ENCODE measurements at regions not wholly inside any gene's neighbourhood (a gene's known extent, or its start where the extent isn't known, plus 50 kb on each side); places are given as distances from the start of the nearest gene placed in this dataset.
"Not testable (repeated sequence)": the region's sequence is repeated elsewhere in the genome, so short reads cannot be mapped to it uniquely, and the experiment has no call there.

DNA sequence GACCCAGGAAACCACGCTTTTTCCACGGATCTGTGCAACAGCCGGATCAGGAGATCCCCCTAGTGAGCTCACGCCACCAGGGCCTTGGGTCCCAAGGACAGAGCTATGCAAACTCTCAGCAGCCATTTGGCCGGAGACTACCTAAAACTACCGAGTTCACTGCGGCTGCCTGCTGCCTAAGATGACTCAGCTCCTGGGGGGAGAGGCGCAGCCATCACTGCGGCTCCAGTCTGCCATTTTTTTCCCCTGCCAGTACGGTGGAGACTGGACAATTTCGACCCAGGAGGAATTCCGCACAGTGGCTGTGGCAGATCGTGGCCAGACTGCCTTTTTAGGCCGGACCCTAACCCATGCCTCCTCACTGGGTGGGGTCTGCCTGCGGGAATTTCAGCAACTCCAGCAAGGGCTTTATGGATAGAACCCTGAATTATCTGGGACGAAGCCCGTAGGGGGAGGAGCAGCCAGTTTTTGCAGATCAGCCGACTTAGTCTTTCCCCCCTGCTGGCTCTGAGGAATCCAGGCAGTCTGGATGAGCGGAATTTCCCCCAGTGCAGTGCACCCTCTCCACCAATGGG is 424.9 kb upstream of the UBE2E3 start:
- in situ Hi-C loops (cut with MboI; ENCODE audit: low sequenced_read_pairs) = no loop called here

DNA sequence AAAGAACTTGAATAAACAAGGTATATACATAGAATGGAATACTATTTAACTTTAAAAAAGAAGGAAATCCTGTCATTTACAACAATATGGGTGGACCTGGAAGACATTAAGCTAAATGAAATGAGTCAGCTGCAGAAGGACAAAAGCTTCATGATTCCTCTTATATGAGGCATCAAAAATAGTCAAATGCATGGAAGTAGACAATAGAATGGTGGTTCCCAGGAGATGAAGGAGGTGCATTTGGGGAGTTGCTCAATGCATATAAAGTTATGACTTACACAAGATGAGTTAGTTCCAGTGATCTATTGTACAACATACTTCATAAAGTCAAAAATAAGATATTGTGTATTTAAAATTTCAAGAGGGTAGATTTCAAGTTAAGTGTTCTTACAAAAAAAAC is 426.1 kb upstream of the UBE2E3 start:
- in situ Hi-C loops (cut with MboI; ENCODE audit: low sequenced_read_pairs) = no loop called here

DNA sequence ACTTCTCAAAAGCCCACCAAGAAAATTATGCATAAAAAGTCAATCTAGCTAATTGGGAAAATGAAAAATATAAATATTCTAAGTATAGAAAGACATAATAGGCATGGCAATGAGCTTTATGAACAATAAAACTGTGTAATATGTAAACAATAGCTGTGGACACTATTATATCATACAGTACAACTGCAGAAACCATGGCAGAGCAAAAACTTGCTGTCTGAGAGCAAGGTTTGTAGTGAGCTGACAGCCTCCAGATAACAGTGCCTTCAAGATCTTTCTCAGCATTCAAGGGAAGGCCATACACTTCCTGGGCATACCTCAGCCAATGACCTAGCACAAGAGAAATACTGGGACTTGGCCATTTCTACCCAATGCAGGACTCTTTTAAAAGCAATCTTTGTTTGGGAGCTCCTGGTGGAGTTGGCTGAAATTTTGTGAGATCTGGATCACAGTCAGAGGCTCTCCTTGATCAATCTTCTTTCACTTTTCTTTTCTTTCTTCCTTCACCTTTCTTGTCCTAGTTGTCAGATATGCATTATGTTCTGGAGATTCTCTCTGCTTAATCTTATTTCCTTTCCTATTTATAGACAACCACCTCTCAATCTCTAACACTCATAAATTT is 427.2 kb upstream of the UBE2E3 start:
- in situ Hi-C loops (cut with MboI; ENCODE audit: low sequenced_read_pairs) = no loop called here

GRCh38 chr2:180542511-180542910 is 437.9 kb upstream of the UBE2E3 start:
- in situ Hi-C loops (cut with MboI; ENCODE audit: low sequenced_read_pairs) = no loop called here

- in situ Hi-C loops (cut with MboI; ENCODE audit: low sequenced_read_pairs) = no loop called here
Measured at GRCh38 chr2:180540761-180541160, 439.6 kb upstream of the UBE2E3 start.

DNA sequence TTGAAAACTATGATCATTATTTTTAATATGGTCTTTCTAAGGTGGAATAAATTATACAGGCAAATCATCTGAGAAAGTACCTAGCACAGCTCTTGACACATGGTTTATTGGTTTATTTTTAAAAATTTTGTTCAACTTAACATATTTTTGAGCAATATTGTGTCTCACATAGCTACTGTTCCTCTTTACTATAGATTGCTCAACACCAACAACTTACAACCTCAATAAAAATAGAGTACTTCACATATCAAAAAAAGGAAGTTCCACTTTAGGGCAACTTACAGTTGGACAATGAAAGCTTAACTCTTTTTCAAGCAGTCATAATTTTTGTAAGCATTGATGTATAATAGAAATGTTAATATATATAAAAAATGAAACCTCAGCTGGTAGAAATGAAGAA is 440.9 kb upstream of the UBE2E3 start:
- in situ Hi-C loops (cut with MboI; ENCODE audit: low sequenced_read_pairs) = no loop called here

GRCh38 chr2:180535289-180535688 is 445.1 kb upstream of the UBE2E3 start:
- in situ Hi-C loops (cut with MboI; ENCODE audit: low sequenced_read_pairs) = no loop called here

GRCh38 chr2:180531787-180532186 is 448.6 kb upstream of the UBE2E3 start:
- in situ Hi-C loops (cut with MboI; ENCODE audit: low sequenced_read_pairs) = not testable (repeated sequence)

DNA sequence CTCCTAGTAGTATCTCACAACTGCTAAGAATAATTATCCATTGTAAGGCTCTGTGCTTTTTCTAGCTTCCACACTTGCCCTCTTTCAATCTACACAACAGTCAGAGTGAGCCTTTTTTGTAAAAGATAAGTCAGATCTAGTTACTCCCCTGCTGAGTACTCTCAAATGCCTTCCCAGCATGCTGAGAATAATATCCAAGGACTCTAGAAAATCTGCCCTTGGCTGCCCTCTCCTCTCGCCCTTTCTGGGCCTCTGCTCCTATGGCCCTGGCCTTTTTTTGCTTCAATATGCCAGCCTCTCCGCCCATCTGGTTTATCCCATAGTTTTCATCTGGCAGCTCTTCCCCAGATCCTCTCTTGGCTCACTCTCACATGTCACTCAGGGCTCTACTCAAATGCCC is 455.9 kb upstream of the UBE2E3 start:
- in situ Hi-C loops (cut with MboI; ENCODE audit: low sequenced_read_pairs) = no loop called here

- in situ Hi-C loops (cut with MboI; ENCODE audit: low sequenced_read_pairs) = no loop called here
Measured at GRCh38 chr2:180523621-180524340, 456.6 kb upstream of the UBE2E3 start.

DNA sequence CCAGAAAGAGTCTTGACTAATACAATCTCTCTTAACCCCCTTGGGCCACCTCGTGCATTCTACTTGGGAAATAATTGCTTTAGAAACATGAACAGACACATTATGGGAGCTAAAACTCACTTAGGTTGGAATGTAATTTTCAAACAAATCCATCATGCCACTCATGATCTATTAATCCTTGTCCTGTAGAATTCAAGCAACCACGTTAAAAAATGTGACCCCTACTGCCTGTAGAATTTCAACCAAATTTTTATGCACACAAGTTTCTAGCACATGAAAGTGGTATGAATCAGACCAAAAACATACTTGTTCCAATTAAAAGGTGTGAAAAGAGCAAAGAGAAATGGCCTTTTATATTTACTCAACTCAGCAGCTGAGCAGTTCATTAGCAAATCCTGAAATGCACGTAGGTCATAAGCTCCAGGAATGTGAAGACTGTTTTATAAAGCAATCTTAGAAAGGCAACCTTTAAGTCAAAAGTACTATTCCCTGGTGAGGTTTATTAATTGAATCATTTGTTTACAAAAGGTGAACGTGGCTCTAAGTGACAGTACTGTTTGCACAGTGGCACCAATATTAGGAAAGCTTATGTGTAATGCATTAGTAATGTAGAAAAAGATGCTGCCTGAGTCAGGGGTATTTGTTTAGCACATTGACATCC is 459.4 kb upstream of the UBE2E3 start:
- in situ Hi-C loops (cut with MboI; ENCODE audit: low sequenced_read_pairs) = no loop called here

DNA sequence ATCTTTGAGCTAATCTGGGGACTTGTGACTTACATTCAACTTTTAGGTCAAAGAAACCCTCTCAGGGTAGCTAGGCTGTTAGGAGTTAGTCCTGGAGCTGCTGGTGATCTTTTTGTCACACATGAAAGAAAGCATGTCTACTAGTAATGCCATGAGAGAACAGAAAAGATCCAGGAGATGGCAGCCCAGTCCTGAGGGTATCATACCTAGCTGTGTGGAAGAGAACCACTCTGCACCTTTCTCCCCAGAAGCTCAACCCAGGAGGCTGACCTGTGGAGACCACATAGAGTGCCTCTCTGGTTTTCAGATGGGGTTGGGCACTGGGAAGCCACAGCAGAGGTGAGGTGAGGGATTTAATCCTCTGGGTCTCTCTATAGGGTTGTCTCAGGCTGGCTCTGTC is 460.2 kb upstream of the UBE2E3 start:
- in situ Hi-C loops (cut with MboI; ENCODE audit: low sequenced_read_pairs) = no loop called here

DNA sequence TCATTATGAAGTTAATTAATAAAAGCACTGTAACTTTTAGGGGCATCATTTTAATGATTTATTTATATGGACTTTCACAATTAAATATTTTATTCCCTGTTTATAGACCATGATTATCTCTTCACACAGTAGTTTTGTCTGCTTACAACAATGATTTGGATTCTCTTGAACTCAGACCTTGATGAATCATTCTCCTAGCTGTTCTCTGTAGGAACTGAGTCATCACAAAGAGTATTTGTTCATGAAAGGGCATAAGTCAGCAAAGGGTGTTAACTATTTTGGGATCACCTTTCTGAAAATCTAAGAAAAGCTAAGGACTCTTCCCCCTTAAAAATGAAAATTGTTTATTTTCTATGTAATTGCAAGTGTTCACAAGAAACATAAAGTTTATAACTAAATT is 461.1 kb upstream of the UBE2E3 start:
- in situ Hi-C loops (cut with MboI; ENCODE audit: low sequenced_read_pairs) = no loop called here

GRCh38 chr2:180516232-180516631 is 464.2 kb upstream of the UBE2E3 start:
- in situ Hi-C loops (cut with MboI; ENCODE audit: low sequenced_read_pairs) = no loop called here

GRCh38 chr2:180513389-180513788 is 467.0 kb upstream of the UBE2E3 start:
- in situ Hi-C loops (cut with MboI; ENCODE audit: low sequenced_read_pairs) = no loop called here

DNA sequence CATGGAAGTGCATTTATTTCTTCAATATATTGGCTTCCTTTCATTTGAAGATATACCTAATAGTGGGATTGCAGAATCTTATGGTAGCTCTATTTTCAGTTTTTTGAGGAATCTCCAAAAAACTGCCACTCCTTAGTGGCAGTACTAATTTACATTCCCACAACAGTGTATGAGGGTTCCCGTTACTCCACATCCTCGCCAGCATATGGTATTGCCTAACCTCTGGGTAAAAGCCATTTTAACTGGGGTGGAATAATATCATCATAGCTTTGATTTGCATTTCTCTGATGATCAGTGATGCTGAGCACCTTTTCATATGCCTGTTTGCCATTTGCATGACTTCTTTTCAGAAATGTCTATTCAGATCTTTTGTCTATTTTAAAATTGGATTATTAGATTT is 471.9 kb upstream of the UBE2E3 start:
- in situ Hi-C loops (cut with MboI; ENCODE audit: low sequenced_read_pairs) = no loop called here

DNA sequence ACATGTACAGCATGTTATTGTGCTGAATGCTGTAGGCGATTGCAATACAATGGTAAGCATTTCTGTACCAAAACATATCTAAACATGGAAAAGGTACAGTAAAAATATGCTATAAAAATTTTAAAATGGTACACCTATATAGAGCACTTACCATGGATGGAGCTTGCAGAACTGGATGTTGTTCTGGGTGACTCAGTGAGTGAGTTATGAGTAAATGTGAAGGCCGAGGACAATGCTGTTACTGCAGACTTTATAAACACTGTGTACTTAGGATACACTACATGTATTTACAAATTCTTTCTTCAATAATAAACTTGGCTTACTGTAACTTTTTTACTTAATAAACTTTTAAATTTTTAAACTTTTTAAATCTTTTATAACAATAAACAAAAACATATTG is 473.4 kb upstream of the UBE2E3 start:
- in situ Hi-C loops (cut with MboI; ENCODE audit: low sequenced_read_pairs) = no loop called here

- in situ Hi-C loops (cut with MboI; ENCODE audit: low sequenced_read_pairs) = no loop called here
Measured at GRCh38 chr2:180505203-180505602, 475.2 kb upstream of the UBE2E3 start.

DNA sequence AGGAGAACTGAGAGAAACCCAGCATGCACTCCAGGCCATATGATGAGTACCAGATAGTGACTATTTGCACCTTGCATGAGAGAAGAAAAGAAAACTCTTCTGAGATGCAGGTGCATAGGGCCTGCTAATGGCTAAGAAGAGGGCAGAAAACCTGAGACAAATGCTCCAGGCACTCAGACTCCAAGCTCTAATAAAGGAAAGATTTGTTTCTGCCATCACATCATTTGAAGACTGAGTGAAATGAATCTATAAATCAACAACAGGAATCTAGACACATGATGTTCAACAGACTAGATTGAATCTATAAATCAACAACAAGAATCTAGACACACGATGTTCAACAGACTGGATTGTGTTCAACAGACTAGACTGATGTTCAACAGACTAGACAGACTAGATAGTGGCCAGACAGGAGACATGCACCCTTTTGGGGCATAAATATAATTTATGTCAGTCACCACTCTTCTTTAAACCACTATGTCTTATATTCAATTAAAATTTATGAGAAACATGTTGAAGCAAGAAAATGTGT is 482.7 kb upstream of the UBE2E3 start:
- in situ Hi-C loops (cut with MboI; ENCODE audit: low sequenced_read_pairs) = no loop called here

GRCh38 chr2:180495606-180496005 is 484.8 kb upstream of the UBE2E3 start:
- in situ Hi-C loops (cut with MboI; ENCODE audit: low sequenced_read_pairs) = no loop called here

- in situ Hi-C loops (cut with MboI; ENCODE audit: low sequenced_read_pairs) = no loop called here
Measured at GRCh38 chr2:180494286-180494685, 486.1 kb upstream of the UBE2E3 start.

- in situ Hi-C loops (cut with MboI; ENCODE audit: low sequenced_read_pairs) = no loop called here
Measured at GRCh38 chr2:180482696-180483095, 475.6 kb upstream of the CWC22 start.
